Testis (tissue), 2 donors: ENCODE measurements at regions not wholly inside any gene's neighbourhood (a gene's known extent, or its start where the extent isn't known, plus 50 kb on each side); places are given as distances from the start of the nearest gene placed in this dataset.

Source experiments
- CTCF ChIP-seq, 3 experiments: fragments of 450-650 bp in 2 of 3; fragments of 200-600 bp in 1 of 3; sonication (generic) in 1 of 3; IDR thresholded peaks; one replicate each; pipeline ENCODE4 v1.5.1; 2016 to 2019; ENCODE audit warnings: antibody characterized with exemption in 3 of 3, mild to moderate bottlenecking in 2 of 3, moderate library complexity in 1 of 3
- POLR2A ChIP-seq: fragments of 450-650 bp; IDR thresholded peaks from one replicate; pipeline ENCODE4 v1.6.1; 2017; ENCODE audit warnings: antibody characterized with exemption, mild to moderate bottlenecking, moderate library complexity

GRCh38 chrX:116961872-116962582 is 499.3 kb upstream of the CT83 start:
- peak in 1 of 3 experiments; percentile 15 for TF ChIP-seq CTCF (IDR thresholded peaks at IDR 0.05)
- TF ChIP-seq POLR2A = no peak
